HEK293 (cell line): ENCODE measurements at regions not wholly inside any gene's neighbourhood (a gene's known extent, or its start where the extent isn't known, plus 50 kb on each side); places are given as distances from the start of the nearest gene placed in this dataset.

Source experiments
- CTCF ChIA-PET: fragments of 350-600 bp; formaldehyde crosslinking; extraction: SDS; loops from one replicate; lab custom pipeline; 2021; ENCODE audit warnings: antibody characterized with exemption; lab: Yijun Ruan, JAX
- POLR2A ChIA-PET: fragments of 300-600 bp; formaldehyde crosslinking; extraction: SDS; loops from one replicate; lab custom pipeline; 2020; ENCODE audit warnings: antibody characterized with exemption, inconsistent platforms; lab: Yijun Ruan, JAX
- H3K27ac ChIP-seq: fragments of 200-500 bp; sonication (Bioruptor generic); 2 replicates; pipeline ENCODE4 v1.5.1; 2014; ENCODE audit warnings: low read depth, low read length, control low read depth, inconsistent platforms; ENCODE audit errors: extremely low read depth
- H3K36me3 ChIP-seq, 2 experiments: fragments of 200-500 bp in 1 of 2; sonication (Bioruptor generic) in 1 of 2; 1 replicate in 1 of 2; 2 replicates in 1 of 2; pipeline ENCODE4 v1.5.1; 2014 to 2017; ENCODE audit warnings: inconsistent platforms in 2 of 2, low read length in 2 of 2; ENCODE audit not compliant: control insufficient read depth in 2 of 2, insufficient read depth in 1 of 2
- H3K4me1 ChIP-seq: fragments of 200-500 bp; sonication (Bioruptor generic); 2 replicates; pipeline ENCODE4 v1.5.1; 2014; ENCODE audit warnings: mild to moderate bottlenecking, low read length, inconsistent platforms; ENCODE audit not compliant: control insufficient read depth, insufficient read depth
- H3K4me3 ChIP-seq: 2 replicates; pipeline ENCODE4 v1.5.1; 2011; ENCODE audit warnings: low read depth, mild to moderate bottlenecking, control low read depth, low read length, moderate library complexity
- H3K9me3 ChIP-seq: fragments of 200-500 bp; sonication (Bioruptor generic); 2 replicates; pipeline ENCODE4 v1.5.1; 2014; ENCODE audit warnings: low read depth, low read length, inconsistent platforms; ENCODE audit not compliant: control insufficient read depth, insufficient read depth
- HOXC10 ChIP-seq: sonication (generic); formaldehyde crosslinking; IDR thresholded peaks from 2 replicates; pipeline ENCODE4 v1.8.1; 2023; ENCODE audit warnings: mild to moderate bottlenecking, missing genetic modification reagents
- SALL2 ChIP-seq: fragments of 450-650 bp; formaldehyde crosslinking; IDR thresholded peaks from 2 replicates; pipeline ENCODE4 v1.5.0; 2017; ENCODE audit warnings: missing biosample characterization, mild to moderate bottlenecking, missing genetic modification characterization, borderline replicate concordance
- SCRT1 ChIP-seq: fragments of 450-650 bp; formaldehyde crosslinking; IDR thresholded peaks from 2 replicates; pipeline ENCODE4 v1.5.1; 2016; ENCODE audit warnings: missing biosample characterization, missing genetic modification characterization, borderline replicate concordance
- SP7 ChIP-seq: fragments of 450-650 bp; formaldehyde crosslinking; IDR thresholded peaks from 2 replicates; pipeline ENCODE4 v1.5.1; 2016; ENCODE audit warnings: missing biosample characterization, missing genetic modification characterization
- YY2 ChIP-seq: fragments of 450-650 bp; formaldehyde crosslinking; IDR thresholded peaks from 2 replicates; pipeline ENCODE4 v1.5.1; 2016; ENCODE audit warnings: missing biosample characterization, missing genetic modification characterization
- ZBTB20 ChIP-seq: fragments of 450-650 bp; formaldehyde crosslinking; IDR thresholded peaks from 2 replicates; pipeline ENCODE4 v1.5.1; 2016; ENCODE audit warnings: missing biosample characterization, missing genetic modification characterization
- ZBTB7A ChIP-seq: fragments of 450-650 bp; formaldehyde crosslinking; IDR thresholded peaks from 2 replicates; pipeline ENCODE4 v1.5.1; 2016; ENCODE audit warnings: low read depth, missing biosample characterization, missing genetic modification characterization
- ZFHX2 ChIP-seq: fragments of 450-650 bp; formaldehyde crosslinking; conservative IDR thresholded peaks from 2 replicates; pipeline ENCODE4 v1.5.1; 2016; ENCODE audit warnings: missing biosample characterization, missing genetic modification characterization
- ZFP37 ChIP-seq: fragments of 450-650 bp; formaldehyde crosslinking; IDR thresholded peaks from 2 replicates; pipeline ENCODE4 v1.5.1; 2016; ENCODE audit warnings: missing biosample characterization, missing genetic modification characterization
- ZNF423 ChIP-seq: fragments of 450-650 bp; formaldehyde crosslinking; IDR thresholded peaks from 2 replicates; pipeline ENCODE4 v1.5.1; 2016; ENCODE audit warnings: missing biosample characterization, missing genetic modification characterization
- ZNF529 ChIP-seq: fragments of 450-650 bp; formaldehyde crosslinking; IDR thresholded peaks from 2 replicates; pipeline ENCODE4 v1.5.1; 2017; ENCODE audit warnings: missing genetic modification characterization, missing biosample characterization; ENCODE audit not compliant: insufficient replicate concordance
- ZNF549 ChIP-seq: fragments of 450-650 bp; IDR thresholded peaks from 2 replicates; pipeline ENCODE4 v1.5.1; 2018; ENCODE audit warnings: missing biosample characterization, missing genetic modification characterization, mild to moderate bottlenecking, inconsistent platforms, moderate library complexity
- ZNF658 ChIP-seq: fragments of 450-650 bp; formaldehyde crosslinking; IDR thresholded peaks from 2 replicates; pipeline ENCODE4; 2016; ENCODE audit warnings: missing biosample characterization, missing genetic modification characterization
- ZSCAN23 ChIP-seq: fragments of 450-650 bp; formaldehyde crosslinking; IDR thresholded peaks from 2 replicates; pipeline ENCODE4 v1.5.1; 2016; ENCODE audit warnings: missing biosample characterization, missing genetic modification characterization
- TF ChIP-seq, protein P1 (sequence below): fragments of 450-650 bp; formaldehyde crosslinking; conservative IDR thresholded peaks from 2 replicates; pipeline ENCODE4 v1.5.1; 2016; ENCODE audit warnings: low read depth, missing biosample characterization, missing genetic modification characterization
- TF ChIP-seq, protein P2 (sequence below): fragments of 450-650 bp; formaldehyde crosslinking; conservative IDR thresholded peaks from 2 replicates; pipeline ENCODE4 v1.5.1; 2016; ENCODE audit warnings: low read depth, missing biosample characterization, missing genetic modification characterization
- TF ChIP-seq, protein P3 (sequence below): fragments of 450-650 bp; formaldehyde crosslinking; IDR thresholded peaks from 2 replicates; pipeline ENCODE4 v1.5.1; 2017; ENCODE audit warnings: missing biosample characterization, missing genetic modification characterization
- TF ChIP-seq, protein P4 (sequence below): fragments of 450-650 bp; formaldehyde crosslinking; optimal IDR thresholded peaks from 2 replicates; pipeline ENCODE3; 2016; ENCODE audit warnings: missing biosample characterization, mild to moderate bottlenecking, missing genetic modification characterization

DNA sequence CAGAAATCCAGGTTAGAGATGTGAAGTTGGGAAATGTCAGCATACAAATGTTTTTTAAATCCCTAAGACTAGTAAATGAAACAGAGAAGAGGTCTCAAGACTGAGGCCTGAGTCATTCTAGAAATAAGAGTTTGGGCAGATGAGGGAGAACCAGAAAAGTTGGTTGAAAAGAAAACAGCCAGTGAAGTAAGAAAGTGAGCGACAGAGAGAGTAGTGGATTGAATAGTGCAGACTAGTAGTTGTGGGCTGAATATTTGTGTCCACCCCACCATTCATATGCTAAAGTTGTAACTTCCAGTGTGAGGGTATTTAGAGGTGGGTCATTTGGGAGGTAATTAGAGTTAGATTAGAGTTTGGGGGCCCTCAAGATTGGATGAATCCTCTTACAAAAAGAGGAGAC, 889.2 kb downstream of the TTLL7 start:
- no peak for TF ChIP-seq ZNF529
- no peak for TF ChIP-seq ZNF549 (tag by site-specific recombination)
- TF ChIP-seq ZBTB7A (tag by site-specific recombination) = no peak
- TF ChIP-seq, protein P1, sequence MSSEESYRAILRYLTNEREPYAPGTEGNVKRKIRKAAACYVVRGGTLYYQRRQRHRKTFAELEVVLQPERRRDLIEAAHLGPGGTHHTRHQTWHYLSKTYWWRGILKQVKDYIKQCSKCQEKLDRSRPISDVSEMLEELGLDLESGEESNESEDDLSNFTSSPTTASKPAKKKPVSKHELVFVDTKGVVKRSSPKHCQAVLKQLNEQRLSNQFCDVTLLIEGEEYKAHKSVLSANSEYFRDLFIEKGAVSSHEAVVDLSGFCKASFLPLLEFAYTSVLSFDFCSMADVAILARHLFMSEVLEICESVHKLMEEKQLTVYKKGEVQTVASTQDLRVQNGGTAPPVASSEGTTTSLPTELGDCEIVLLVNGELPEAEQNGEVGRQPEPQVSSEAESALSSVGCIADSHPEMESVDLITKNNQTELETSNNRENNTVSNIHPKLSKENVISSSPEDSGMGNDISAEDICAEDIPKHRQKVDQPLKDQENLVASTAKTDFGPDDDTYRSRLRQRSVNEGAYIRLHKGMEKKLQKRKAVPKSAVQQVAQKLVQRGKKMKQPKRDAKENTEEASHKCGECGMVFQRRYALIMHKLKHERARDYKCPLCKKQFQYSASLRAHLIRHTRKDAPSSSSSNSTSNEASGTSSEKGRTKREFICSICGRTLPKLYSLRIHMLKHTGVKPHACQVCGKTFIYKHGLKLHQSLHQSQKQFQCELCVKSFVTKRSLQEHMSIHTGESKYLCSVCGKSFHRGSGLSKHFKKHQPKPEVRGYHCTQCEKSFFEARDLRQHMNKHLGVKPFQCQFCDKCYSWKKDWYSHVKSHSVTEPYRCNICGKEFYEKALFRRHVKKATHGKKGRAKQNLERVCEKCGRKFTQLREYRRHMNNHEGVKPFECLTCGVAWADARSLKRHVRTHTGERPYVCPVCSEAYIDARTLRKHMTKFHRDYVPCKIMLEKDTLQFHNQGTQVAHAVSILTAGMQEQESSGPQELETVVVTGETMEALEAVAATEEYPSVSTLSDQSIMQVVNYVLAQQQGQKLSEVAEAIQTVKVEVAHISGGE (tag by site-specific recombination) = no peak
- no peak for TF ChIP-seq SCRT1
- no peak for TF ChIP-seq ZBTB20 (tag by site-specific recombination)
- TF ChIP-seq, protein P2, sequence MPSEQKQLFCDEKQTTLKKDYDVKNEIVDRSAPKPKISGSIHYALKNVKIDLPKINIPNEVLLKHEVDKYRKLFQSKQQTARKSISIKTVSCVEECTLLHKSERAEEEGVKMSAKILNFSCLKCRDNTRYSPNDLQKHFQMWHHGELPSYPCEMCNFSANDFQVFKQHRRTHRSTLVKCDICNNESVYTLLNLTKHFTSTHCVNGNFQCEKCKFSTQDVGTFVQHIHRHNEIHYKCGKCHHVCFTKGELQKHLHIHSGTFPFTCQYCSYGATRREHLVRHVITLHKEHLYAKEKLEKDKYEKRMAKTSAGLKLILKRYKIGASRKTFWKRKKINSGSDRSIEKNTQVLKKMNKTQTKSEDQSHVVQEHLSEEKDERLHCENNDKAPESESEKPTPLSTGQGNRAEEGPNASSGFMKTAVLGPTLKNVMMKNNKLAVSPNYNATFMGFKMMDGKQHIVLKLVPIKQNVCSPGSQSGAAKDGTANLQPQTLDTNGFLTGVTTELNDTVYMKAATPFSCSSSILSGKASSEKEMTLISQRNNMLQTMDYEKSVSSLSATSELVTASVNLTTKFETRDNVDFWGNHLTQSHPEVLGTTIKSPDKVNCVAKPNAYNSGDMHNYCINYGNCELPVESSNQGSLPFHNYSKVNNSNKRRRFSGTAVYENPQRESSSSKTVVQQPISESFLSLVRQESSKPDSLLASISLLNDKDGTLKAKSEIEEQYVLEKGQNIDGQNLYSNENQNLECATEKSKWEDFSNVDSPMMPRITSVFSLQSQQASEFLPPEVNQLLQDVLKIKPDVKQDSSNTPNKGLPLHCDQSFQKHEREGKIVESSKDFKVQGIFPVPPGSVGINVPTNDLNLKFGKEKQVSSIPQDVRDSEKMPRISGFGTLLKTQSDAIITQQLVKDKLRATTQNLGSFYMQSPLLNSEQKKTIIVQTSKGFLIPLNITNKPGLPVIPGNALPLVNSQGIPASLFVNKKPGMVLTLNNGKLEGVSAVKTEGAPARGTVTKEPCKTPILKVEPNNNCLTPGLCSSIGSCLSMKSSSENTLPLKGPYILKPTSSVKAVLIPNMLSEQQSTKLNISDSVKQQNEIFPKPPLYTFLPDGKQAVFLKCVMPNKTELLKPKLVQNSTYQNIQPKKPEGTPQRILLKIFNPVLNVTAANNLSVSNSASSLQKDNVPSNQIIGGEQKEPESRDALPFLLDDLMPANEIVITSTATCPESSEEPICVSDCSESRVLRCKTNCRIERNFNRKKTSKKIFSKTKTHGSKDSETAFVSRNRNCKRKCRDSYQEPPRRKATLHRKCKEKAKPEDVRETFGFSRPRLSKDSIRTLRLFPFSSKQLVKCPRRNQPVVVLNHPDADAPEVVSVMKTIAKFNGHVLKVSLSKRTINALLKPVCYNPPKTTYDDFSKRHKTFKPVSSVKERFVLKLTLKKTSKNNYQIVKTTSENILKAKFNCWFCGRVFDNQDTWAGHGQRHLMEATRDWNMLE (tag by site-specific recombination) = no peak
- POLR2A ChIA-PET = no interaction called here

DNA sequence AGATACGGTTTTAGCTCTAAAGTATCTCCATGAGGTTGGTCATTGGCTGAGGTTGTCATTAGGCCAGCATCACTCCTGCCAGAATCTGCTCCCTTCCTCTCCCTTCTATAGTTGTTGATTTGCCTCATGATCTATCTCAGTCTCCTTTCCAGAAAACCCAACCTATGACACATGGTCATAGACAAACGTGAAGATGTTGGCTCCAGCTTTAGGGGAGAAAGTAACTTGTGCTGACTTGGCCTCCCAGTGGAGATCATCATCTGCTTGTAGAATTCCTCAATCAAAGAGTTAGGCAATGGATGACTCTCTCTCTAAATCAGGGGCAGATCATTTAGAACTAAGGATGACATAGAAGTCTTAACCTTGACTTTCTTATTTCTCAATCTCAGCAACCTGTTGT, 894.4 kb downstream of the TTLL7 start:
- CTCF ChIA-PET = interaction anchor here (0.7 kb wide), 1 partner anchor 32 kb away, joined by 3 read pairs; no protein-coding TSS in a partner anchor
- Histone ChIP-seq H3K36me3 (no peaks in the 10 kb centered on the region), H3K4me1 (peaks cover 7% of the 10 kb centered on the region; the same call in 1 of the 2 replicates), H3K9me3 (no peaks in the 10 kb centered on the region), H3K27ac (no peak overlapping the region), H3K4me3 (no peak overlapping the region)
- POLR2A ChIA-PET = no interaction called here
- TF ChIP-seq HOXC10 (CRISPR knock-in tag) (no peak), ZNF423 (tag by site-specific recombination) (no peak), ZFP37 (tag by site-specific recombination) (no peak), YY2 (tag by site-specific recombination) (no peak), SP7 (tag by site-specific recombination) (no peak), ZSCAN23 (no peak), SALL2 (tag by site-specific recombination) (no peak), ZNF658 (tag by site-specific recombination) (no peak), ZFHX2 (no peak)
- TF ChIP-seq, protein P3, sequence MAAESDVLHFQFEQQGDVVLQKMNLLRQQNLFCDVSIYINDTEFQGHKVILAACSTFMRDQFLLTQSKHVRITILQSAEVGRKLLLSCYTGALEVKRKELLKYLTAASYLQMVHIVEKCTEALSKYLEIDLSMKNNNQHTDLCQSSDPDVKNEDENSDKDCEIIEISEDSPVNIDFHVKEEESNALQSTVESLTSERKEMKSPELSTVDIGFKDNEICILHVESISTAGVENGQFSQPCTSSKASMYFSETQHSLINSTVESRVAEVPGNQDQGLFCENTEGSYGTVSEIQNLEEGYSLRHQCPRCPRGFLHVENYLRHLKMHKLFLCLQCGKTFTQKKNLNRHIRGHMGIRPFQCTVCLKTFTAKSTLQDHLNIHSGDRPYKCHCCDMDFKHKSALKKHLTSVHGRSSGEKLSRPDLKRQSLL = no peak
- TF ChIP-seq, protein P2 (tag by site-specific recombination) = no peak
- TF ChIP-seq, protein P4, sequence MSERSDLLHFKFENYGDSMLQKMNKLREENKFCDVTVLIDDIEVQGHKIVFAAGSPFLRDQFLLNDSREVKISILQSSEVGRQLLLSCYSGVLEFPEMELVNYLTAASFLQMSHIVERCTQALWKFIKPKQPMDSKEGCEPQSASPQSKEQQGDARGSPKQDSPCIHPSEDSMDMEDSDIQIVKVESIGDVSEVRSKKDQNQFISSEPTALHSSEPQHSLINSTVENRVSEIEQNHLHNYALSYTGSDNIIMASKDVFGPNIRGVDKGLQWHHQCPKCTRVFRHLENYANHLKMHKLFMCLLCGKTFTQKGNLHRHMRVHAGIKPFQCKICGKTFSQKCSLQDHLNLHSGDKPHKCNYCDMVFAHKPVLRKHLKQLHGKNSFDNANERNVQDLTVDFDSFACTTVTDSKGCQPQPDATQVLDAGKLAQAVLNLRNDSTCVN (tag by site-specific recombination) = no peak

More for the DNA sequence above, 889.2 kb downstream of the TTLL7 start:
- H3K27ac ChIP-seq = no peak overlapping the region
- H3K9me3 ChIP-seq = no peaks in the 10 kb centered on the region
- H3K4me1 ChIP-seq = no peaks in the 10 kb centered on the region
- H3K4me3 ChIP-seq = no peak overlapping the region
- H3K36me3 ChIP-seq = no peaks in the 10 kb centered on the region
- CTCF ChIA-PET = no interaction called here
